GM12891 (cell line): ENCODE measurements at regions not wholly inside any gene's neighbourhood (a gene's known extent, or its start where the extent isn't known, plus 50 kb on each side); places are given as distances from the start of the nearest gene placed in this dataset.

Source experiments
- POLR2A ChIP-seq: IDR thresholded peaks from 2 replicates; pipeline ENCODE4 v1.6.1; 2011; ENCODE audit warnings: low read depth, low read length, control low read depth
- POLR2AphosphoS5 ChIP-seq: IDR thresholded peaks from 2 replicates; pipeline ENCODE4 v1.6.1; 2011; ENCODE audit warnings: low read depth, low read length, control low read depth
- TAF1 ChIP-seq: IDR thresholded peaks from 2 replicates; pipeline ENCODE4 v1.6.1; 2011; ENCODE audit warnings: low read depth, low read length, control low read depth

DNA sequence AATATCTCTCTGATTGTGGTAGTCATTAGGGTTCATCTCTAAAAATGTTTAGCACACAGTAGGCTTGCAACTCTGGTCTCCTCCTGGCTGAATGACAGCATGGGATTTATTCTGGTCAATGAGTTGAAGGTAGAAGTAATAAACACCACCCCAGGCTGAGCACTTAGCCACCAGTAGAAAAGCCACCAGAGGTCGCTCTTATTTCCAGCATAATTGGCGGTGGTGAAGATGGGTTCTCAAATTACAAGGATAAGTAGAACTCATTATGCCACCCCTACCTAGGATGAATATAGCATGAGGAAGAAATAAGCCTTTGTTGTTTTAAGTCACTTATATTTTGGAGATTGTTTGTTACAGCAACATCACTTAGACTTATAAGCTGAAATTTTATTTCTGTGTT is 302.7 kb downstream of the GPM6A start:
- TF ChIP-seq TAF1 (no peak), POLR2A (no peak), POLR2AphosphoS5 (no peak)
